ENCODE measurements at regions not wholly inside any gene's neighbourhood (a gene's known extent, or its start where the extent isn't known, plus 50 kb on each side); places are given as distances from the start of the nearest gene placed in this dataset.

GRCh38 chr1:22387919-22388580, 63.6 kb upstream of the ZBTB40 start:
- DNase-seq = no peak

- no peak for DNase-seq
These were observed 62.8 kb upstream of the ZBTB40 start for GRCh38 chr1:22388671-22389450.

- DNase-seq = no peak
These were observed 58.1 kb upstream of the ZBTB40 start for GRCh38 chr1:22393587-22393986.

GRCh38 chr1:22398656-22399420, 52.8 kb upstream of the ZBTB40 start:
- no peak for DNase-seq

GRCh38 chr1:22399421-22400091, 52.1 kb upstream of the ZBTB40 start:
- no peak for DNase-seq
